ENCODE measurements at regions not wholly inside any gene's neighbourhood (a gene's known extent, or its start where the extent isn't known, plus 50 kb on each side); places are given as distances from the start of the nearest gene placed in this dataset.
"Not testable (repeated sequence)": the region's sequence is repeated elsewhere in the genome, so short reads cannot be mapped to it uniquely, and the experiment has no call there.

DNA sequence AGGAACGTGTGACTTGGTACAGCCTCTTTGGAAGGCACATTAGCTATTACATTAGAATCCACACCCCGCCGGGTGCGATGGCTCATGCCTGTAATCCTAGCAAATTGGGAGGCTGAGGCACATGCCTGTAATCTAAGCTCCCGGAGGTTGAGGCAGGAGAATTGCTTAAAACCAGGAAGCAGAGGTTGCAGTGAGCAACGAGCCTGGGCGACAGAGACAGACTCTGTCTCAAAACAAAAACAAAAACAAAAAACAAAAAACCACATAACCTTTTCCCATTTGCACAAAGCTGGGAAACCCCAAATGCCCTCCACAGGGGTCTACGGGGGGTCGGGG is 82.7 kb upstream of the METTL9 start:
- TF ChIP-seq SP1 (CRISPR knock-in tag; conservative IDR thresholded peaks at IDR 0.05); ZNF263 (CRISPR knock-in tag; IDR thresholded peaks at IDR 0.05; ENCODE audit: low read depth); CBFB (CRISPR knock-in tag; IDR thresholded peaks at IDR 0.05; ENCODE audit: low read depth): not testable (repeated sequence)
- TF ChIP-seq, protein P1, sequence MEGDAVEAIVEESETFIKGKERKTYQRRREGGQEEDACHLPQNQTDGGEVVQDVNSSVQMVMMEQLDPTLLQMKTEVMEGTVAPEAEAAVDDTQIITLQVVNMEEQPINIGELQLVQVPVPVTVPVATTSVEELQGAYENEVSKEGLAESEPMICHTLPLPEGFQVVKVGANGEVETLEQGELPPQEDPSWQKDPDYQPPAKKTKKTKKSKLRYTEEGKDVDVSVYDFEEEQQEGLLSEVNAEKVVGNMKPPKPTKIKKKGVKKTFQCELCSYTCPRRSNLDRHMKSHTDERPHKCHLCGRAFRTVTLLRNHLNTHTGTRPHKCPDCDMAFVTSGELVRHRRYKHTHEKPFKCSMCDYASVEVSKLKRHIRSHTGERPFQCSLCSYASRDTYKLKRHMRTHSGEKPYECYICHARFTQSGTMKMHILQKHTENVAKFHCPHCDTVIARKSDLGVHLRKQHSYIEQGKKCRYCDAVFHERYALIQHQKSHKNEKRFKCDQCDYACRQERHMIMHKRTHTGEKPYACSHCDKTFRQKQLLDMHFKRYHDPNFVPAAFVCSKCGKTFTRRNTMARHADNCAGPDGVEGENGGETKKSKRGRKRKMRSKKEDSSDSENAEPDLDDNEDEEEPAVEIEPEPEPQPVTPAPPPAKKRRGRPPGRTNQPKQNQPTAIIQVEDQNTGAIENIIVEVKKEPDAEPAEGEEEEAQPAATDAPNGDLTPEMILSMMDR (IDR thresholded peaks at IDR 0.05): not testable (repeated sequence)

Measured in WTC11 (cell line).